ENCODE measurements at regions not wholly inside any gene's neighbourhood (a gene's known extent, or its start where the extent isn't known, plus 50 kb on each side); places are given as distances from the start of the nearest gene placed in this dataset.
A peak's percentile ranks its signal among the peaks of the same experiment; 100 is the strongest.

DNA sequence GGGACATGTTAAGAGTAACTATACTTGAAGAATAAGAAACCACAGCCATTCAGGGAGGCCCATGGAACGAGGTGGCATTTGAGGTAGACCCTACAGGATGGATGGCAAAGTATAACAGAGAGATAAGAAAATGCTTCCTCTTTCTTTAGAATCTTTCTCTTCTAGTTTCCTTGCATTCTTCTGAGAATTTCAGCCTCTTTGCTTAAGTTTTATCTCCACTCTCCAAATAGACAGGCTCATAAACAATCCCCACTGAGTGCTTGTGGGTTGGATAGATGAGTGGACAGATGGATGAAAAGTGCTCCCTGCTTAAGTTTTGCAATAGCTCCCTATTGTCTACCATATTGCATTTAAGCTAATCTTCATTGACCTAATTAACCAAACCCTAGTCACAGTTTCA lies 103.7 kb downstream of the MEX3B start (continued):
- TF ChIP-seq BRCA1 (IDR thresholded peaks at IDR 0.05) (no peak), BRCA1 (CRISPR knock-in tag; IDR thresholded peaks at IDR 0.05) (no peak), RAD21 (CRISPR knock-in tag; conservative IDR thresholded peaks at IDR 0.05 in 1 of 2, IDR thresholded peaks at IDR 0.05 in 1 of 2) (peak; percentile 8 to 28; a peak in 1 of 4 replicates), MCM7 (IDR thresholded peaks at IDR 0.05) (no peak), ETV1 (tag; conservative IDR thresholded peaks at IDR 0.05; ENCODE audit: low read depth) (no peak), GABPB1 (CRISPR knock-in tag; IDR thresholded peaks at IDR 0.05) (no peak), EGR1 (conservative IDR thresholded peaks at IDR 0.05) (no peak), ZNF384 (IDR thresholded peaks at IDR 0.05; ENCODE audit: low read depth, low read length) (no peak), ZNF695 (CRISPR knock-in tag; IDR thresholded peaks at IDR 0.05) (no peak), TAF1 (IDR thresholded peaks at IDR 0.05; ENCODE audit: control insufficient read depth, extremely low read depth, insufficient read depth, low read length, severe bottlenecking) (no peak), TARDBP (IDR thresholded peaks at IDR 0.05) (no peak), ZNF282 (CRISPR knock-in tag; IDR thresholded peaks at IDR 0.05) (no peak), NUFIP1 (IDR thresholded peaks at IDR 0.05; ENCODE audit: partially characterized antibody) (no peak), PHF21A (IDR thresholded peaks at IDR 0.05; ENCODE audit: borderline replicate concordance, low read depth) (no peak), EP300 (IDR thresholded peaks at IDR 0.05; ENCODE audit: low read length) (peak; percentile 92), SAFB (IDR thresholded peaks at IDR 0.05; ENCODE audit: borderline replicate concordance, low read depth, low read length) (no peak), TOE1 (IDR thresholded peaks at IDR 0.05; ENCODE audit: borderline replicate concordance) (no peak), TOE1 (CRISPR knock-in tag; IDR thresholded peaks at IDR 0.05; ENCODE audit: borderline replicate concordance, low read depth) (no peak)
- TF ChIP-seq, protein P1, sequence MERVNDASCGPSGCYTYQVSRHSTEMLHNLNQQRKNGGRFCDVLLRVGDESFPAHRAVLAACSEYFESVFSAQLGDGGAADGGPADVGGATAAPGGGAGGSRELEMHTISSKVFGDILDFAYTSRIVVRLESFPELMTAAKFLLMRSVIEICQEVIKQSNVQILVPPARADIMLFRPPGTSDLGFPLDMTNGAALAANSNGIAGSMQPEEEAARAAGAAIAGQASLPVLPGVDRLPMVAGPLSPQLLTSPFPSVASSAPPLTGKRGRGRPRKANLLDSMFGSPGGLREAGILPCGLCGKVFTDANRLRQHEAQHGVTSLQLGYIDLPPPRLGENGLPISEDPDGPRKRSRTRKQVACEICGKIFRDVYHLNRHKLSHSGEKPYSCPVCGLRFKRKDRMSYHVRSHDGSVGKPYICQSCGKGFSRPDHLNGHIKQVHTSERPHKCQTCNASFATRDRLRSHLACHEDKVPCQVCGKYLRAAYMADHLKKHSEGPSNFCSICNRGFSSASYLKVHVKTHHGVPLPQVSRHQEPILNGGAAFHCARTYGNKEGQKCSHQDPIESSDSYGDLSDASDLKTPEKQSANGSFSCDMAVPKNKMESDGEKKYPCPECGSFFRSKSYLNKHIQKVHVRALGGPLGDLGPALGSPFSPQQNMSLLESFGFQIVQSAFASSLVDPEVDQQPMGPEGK (CRISPR knock-in tag; IDR thresholded peaks at IDR 0.05; ENCODE audit: borderline replicate concordance), result no peak
- TF ChIP-seq, protein P2, sequence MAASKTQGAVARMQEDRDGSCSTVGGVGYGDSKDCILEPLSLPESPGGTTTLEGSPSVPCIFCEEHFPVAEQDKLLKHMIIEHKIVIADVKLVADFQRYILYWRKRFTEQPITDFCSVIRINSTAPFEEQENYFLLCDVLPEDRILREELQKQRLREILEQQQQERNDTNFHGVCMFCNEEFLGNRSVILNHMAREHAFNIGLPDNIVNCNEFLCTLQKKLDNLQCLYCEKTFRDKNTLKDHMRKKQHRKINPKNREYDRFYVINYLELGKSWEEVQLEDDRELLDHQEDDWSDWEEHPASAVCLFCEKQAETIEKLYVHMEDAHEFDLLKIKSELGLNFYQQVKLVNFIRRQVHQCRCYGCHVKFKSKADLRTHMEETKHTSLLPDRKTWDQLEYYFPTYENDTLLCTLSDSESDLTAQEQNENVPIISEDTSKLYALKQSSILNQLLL (CRISPR knock-in tag; IDR thresholded peaks at IDR 0.05; ENCODE audit: borderline replicate concordance), result no peak
- TF ChIP-seq, protein P3, sequence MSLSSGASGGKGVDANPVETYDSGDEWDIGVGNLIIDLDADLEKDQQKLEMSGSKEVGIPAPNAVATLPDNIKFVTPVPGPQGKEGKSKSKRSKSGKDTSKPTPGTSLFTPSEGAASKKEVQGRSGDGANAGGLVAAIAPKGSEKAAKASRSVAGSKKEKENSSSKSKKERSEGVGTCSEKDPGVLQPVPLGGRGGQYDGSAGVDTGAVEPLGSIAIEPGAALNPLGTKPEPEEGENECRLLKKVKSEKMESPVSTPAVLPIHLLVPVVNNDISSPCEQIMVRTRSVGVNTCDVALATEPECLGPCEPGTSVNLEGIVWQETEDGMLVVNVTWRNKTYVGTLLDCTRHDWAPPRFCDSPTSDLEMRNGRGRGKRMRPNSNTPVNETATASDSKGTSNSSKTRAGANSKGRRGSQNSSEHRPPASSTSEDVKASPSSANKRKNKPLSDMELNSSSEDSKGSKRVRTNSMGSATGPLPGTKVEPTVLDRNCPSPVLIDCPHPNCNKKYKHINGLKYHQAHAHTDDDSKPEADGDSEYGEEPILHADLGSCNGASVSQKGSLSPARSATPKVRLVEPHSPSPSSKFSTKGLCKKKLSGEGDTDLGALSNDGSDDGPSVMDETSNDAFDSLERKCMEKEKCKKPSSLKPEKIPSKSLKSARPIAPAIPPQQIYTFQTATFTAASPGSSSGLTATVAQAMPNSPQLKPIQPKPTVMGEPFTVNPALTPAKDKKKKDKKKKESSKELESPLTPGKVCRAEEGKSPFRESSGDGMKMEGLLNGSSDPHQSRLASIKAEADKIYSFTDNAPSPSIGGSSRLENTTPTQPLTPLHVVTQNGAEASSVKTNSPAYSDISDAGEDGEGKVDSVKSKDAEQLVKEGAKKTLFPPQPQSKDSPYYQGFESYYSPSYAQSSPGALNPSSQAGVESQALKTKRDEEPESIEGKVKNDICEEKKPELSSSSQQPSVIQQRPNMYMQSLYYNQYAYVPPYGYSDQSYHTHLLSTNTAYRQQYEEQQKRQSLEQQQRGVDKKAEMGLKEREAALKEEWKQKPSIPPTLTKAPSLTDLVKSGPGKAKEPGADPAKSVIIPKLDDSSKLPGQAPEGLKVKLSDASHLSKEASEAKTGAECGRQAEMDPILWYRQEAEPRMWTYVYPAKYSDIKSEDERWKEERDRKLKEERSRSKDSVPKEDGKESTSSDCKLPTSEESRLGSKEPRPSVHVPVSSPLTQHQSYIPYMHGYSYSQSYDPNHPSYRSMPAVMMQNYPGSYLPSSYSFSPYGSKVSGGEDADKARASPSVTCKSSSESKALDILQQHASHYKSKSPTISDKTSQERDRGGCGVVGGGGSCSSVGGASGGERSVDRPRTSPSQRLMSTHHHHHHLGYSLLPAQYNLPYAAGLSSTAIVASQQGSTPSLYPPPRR (CRISPR knock-in tag; IDR thresholded peaks at IDR 0.05; ENCODE audit: borderline replicate concordance), result no peak
- TF ChIP-seq, protein P4, sequence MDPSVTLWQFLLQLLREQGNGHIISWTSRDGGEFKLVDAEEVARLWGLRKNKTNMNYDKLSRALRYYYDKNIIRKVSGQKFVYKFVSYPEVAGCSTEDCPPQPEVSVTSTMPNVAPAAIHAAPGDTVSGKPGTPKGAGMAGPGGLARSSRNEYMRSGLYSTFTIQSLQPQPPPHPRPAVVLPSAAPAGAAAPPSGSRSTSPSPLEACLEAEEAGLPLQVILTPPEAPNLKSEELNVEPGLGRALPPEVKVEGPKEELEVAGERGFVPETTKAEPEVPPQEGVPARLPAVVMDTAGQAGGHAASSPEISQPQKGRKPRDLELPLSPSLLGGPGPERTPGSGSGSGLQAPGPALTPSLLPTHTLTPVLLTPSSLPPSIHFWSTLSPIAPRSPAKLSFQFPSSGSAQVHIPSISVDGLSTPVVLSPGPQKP (CRISPR knock-in tag; IDR thresholded peaks at IDR 0.05), result no peak
